ENCODE measurements at regions not wholly inside any gene's neighbourhood (a gene's known extent, or its start where the extent isn't known, plus 50 kb on each side); places are given as distances from the start of the nearest gene placed in this dataset.

DNA sequence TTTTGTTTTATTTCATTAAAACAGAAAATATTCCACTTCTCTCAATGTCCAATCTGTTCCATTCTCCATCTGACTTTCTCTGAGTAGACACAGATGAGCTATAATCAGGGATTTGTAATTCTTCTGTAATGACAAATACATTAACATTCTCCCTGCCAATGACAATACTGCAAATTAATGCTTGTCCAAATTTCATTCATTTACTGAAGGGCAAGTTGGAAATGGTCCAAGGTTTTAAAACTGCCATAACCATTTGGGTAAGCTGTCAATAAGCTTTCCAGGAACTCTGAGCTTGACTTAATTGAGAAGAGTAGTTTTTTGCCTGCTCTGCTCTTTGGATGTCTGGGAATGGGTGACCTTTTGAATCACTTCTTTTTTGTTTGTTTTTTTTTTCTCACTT lies 253.5 kb downstream of the DMRTA1 start:
- TF ChIP-seq CTCF (IDR thresholded peaks at IDR 0.05) (no peak), POLR2A (IDR thresholded peaks at IDR 0.05) (no peak)

Data from lower leg skin (tissue), 3 donors.